ENCODE measurements at regions not wholly inside any gene's neighbourhood (a gene's known extent, or its start where the extent isn't known, plus 50 kb on each side); places are given as distances from the start of the nearest gene placed in this dataset.
A peak's percentile ranks its signal among the peaks of the same experiment; 100 is the strongest.

DNA sequence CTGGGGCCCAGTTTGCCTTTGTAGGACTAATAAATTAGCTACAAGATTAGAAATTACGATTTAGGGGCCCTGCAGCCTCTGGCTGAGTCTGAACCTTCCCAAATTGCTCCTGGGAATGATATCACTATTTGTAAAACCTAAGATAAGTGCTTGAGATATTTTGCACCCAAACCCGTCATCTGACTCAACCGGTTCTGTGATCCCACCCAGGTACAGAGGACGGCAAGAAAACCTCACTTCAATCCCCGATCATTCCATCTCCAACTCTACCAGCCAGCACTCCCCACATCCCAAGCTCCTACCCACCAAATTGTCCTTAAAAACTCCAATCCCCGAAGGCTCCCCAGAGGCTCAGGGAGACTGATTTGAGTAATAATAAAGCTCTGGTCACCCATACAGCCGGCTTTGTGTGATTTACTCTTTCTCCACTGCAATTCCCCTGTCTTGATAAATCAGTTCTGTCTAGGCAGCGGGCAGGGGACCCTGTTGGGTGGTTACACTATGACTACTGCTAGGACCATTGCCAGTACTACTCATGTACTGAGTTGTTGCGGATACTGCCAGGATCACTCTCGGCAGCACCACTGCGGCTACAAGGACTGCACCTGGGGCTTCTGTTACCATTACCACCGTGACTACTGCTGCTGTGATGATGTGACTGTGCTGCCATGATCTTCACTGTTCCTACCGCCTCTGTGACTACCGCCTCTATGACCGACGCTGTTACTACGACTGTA is 73.1 kb downstream of the IRF8 start:
- WGBS, 5 donors, result 65 to 75% (median 74%) methylated on average over 17 of the region's 17 CpGs
- no peak overlapping the region for H3K4me3 ChIP-seq
- peak overlapping the region in 1 of 5 donors; percentile 43 for H3K27ac ChIP-seq
- no peak for TF ChIP-seq POLR2AphosphoS5 (IDR thresholded peaks at IDR 0.05)
- no peaks in the 10 kb centered on the region for H3K27me3 ChIP-seq
- no peaks in the 10 kb centered on the region for H3K9me3 ChIP-seq
- H3K4me1 ChIP-seq, result peaks cover 8 to 34% (median 24%) of the 10 kb centered on the region in 4 donors
- DNase-seq, result no peak
- intact Hi-C loops (cut with DNase I; ENCODE audit: low total_unique reads), result no loop called here
- no peaks in the 10 kb centered on the region for H3K36me3 ChIP-seq

- no peak overlapping the region for H3K4me3 ChIP-seq
- H3K27ac ChIP-seq, result peak overlapping the region in 4 of 5 donors; percentile 22 to 56 (median 42)
- peaks cover 8 to 24% (median 16%) of the 10 kb centered on the region in 4 donors for H3K4me1 ChIP-seq
- no peaks in the 10 kb centered on the region for H3K36me3 ChIP-seq
- intact Hi-C loops (cut with DNase I; ENCODE audit: low total_unique reads), result no loop called here
- TF ChIP-seq POLR2A (IDR thresholded peaks at IDR 0.05) (no peak), POLR2AphosphoS5 (IDR thresholded peaks at IDR 0.05) (peak in 1 of 3 donors; percentile 3)
- no peaks in the 10 kb centered on the region for H3K9me3 ChIP-seq
- peaks cover 0 to 11% (median 0%) of the 10 kb centered on the region in 3 donors for H3K27me3 ChIP-seq
- DNase-seq, result peak; percentile 41 to 72
- WGBS, 5 donors, result 48 to 68% (median 55%) methylated on average over 13 of the region's 13 CpGs
Measured at GRCh38 chr16:85974428-85975375, 75.7 kb downstream of the IRF8 start.

DNA sequence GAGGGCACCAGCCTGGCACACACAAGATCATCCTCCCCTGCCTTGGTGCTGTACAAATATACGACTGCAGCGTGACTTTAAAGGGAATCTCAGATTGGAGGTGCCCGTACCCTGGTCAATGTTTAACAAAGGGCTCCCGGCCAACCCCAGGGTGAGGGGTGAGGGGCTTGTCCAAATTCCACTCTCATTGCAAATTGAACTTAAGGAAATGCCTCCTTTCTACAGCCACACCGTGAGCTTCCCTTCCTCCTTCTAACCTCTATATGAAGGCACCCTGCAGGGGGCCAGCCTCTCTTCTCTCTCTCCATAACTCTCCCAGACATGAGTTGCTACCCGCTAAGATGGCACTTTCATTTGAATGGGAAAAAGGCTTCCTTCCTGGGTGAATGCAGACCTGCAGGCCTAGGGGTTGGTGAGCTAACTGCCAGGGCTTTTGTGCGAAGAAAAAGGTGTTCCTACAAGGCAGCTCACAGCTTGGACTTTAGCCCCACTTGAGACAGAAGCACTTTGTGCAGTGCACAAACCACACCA is 76.6 kb downstream of the IRF8 start:
- H3K4me3 ChIP-seq, result no peak overlapping the region
- WGBS, 5 donors, result 36 to 66% (median 41%) methylated on average over 7 of the region's 7 CpGs
- no peaks in the 10 kb centered on the region for H3K36me3 ChIP-seq
- TF ChIP-seq POLR2A (IDR thresholded peaks at IDR 0.05), result no peak
- TF ChIP-seq EP300 (IDR thresholded peaks at IDR 0.05), result no peak
- TF ChIP-seq POLR2AphosphoS5 (IDR thresholded peaks at IDR 0.05), result no peak
- TF ChIP-seq, protein P1, sequence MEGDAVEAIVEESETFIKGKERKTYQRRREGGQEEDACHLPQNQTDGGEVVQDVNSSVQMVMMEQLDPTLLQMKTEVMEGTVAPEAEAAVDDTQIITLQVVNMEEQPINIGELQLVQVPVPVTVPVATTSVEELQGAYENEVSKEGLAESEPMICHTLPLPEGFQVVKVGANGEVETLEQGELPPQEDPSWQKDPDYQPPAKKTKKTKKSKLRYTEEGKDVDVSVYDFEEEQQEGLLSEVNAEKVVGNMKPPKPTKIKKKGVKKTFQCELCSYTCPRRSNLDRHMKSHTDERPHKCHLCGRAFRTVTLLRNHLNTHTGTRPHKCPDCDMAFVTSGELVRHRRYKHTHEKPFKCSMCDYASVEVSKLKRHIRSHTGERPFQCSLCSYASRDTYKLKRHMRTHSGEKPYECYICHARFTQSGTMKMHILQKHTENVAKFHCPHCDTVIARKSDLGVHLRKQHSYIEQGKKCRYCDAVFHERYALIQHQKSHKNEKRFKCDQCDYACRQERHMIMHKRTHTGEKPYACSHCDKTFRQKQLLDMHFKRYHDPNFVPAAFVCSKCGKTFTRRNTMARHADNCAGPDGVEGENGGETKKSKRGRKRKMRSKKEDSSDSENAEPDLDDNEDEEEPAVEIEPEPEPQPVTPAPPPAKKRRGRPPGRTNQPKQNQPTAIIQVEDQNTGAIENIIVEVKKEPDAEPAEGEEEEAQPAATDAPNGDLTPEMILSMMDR (IDR thresholded peaks at IDR 0.05), result no peak
- H3K4me1 ChIP-seq, result peaks cover 7 to 22% (median 14%) of the 10 kb centered on the region in 4 donors
- H3K27me3 ChIP-seq, result peaks cover 0 to 11% (median 0%) of the 10 kb centered on the region in 3 donors
- peak; percentile 43 to 66 for DNase-seq
- no peaks in the 10 kb centered on the region for H3K9me3 ChIP-seq
- intact Hi-C loops (cut with DNase I; ENCODE audit: low total_unique reads), result no loop called here
- H3K27ac ChIP-seq, result peak overlapping the region in 4 of 5 donors; percentile 22 to 56 (median 42)

- H3K4me1 ChIP-seq, result peaks cover 0 to 22% (median 10%) of the 10 kb centered on the region in 4 donors
- TF ChIP-seq EP300 (IDR thresholded peaks at IDR 0.05) (no peak), POLR2AphosphoS5 (IDR thresholded peaks at IDR 0.05) (no peak), POLR2A (IDR thresholded peaks at IDR 0.05) (no peak)
- TF ChIP-seq, protein P1 (IDR thresholded peaks at IDR 0.05), result no peak
- no peak for DNase-seq
- H3K27ac ChIP-seq, result no peak overlapping the region
- WGBS, 5 donors, result 68 to 86% (median 75%) methylated on average over 22 of the region's 22 CpGs
- intact Hi-C loops (cut with DNase I; ENCODE audit: low total_unique reads), result no loop called here
- H3K27me3 ChIP-seq, result peaks cover 0 to 17% (median 0%) of the 10 kb centered on the region in 3 donors
- H3K9me3 ChIP-seq, result no peaks in the 10 kb centered on the region
- no peaks in the 10 kb centered on the region for H3K36me3 ChIP-seq
- H3K4me3 ChIP-seq, result peak overlapping the region in 1 of 4 donors; percentile 3
Measured at GRCh38 chr16:85978291-85978775, 79.4 kb downstream of the IRF8 start.

DNA sequence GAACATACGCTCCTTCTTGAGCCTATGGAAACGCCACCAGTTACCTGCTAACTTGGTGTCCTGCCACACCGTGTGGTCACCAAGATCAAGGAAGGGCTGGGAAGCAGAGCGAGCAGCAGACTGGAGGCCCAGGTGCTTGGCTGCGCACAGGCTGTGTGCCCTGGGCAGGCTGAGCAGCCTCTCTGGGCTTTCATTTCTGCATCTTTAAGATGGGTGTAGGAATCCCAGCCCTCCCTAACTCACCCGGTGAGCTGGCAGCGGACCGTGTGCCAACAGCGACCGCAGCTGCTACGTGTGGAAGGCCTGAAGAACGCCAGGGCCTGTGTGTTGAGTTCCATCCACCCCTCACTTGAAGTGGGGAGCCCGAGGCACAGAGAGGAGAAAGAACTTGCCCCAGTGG is 80.0 kb downstream of the IRF8 start:
- H3K4me1 ChIP-seq, result peaks cover 0 to 22% (median 10%) of the 10 kb centered on the region in 4 donors
- H3K36me3 ChIP-seq, result no peaks in the 10 kb centered on the region
- H3K27ac ChIP-seq, result no peak overlapping the region
- intact Hi-C loops (cut with DNase I; ENCODE audit: low total_unique reads), result no loop called here
- 93 to 95% (median 94%) methylated on average over 13 of the region's 13 CpGs for WGBS, 5 donors
- no peak for DNase-seq
- TF ChIP-seq EP300 (IDR thresholded peaks at IDR 0.05), result no peak
- TF ChIP-seq, protein P1 (IDR thresholded peaks at IDR 0.05), result no peak
- TF ChIP-seq POLR2AphosphoS5 (IDR thresholded peaks at IDR 0.05), result no peak
- TF ChIP-seq POLR2A (IDR thresholded peaks at IDR 0.05), result no peak
- no peaks in the 10 kb centered on the region for H3K9me3 ChIP-seq
- no peak overlapping the region for H3K4me3 ChIP-seq
- peaks cover 0 to 23% (median 0%) of the 10 kb centered on the region in 3 donors for H3K27me3 ChIP-seq
